NCI-H1417 (cell line): ENCODE measurements at regions not wholly inside any gene's neighbourhood (a gene's known extent, or its start where the extent isn't known, plus 50 kb on each side); places are given as distances from the start of the nearest gene placed in this dataset.
A peak's percentile ranks its signal among the peaks of the same experiment; 100 is the strongest.

Experiments
- DNase-seq, 3 experiments: peaks; one replicate each; lab custom pipeline; 2025; lab: John Stamatoyannopoulos, UW

DNA sequence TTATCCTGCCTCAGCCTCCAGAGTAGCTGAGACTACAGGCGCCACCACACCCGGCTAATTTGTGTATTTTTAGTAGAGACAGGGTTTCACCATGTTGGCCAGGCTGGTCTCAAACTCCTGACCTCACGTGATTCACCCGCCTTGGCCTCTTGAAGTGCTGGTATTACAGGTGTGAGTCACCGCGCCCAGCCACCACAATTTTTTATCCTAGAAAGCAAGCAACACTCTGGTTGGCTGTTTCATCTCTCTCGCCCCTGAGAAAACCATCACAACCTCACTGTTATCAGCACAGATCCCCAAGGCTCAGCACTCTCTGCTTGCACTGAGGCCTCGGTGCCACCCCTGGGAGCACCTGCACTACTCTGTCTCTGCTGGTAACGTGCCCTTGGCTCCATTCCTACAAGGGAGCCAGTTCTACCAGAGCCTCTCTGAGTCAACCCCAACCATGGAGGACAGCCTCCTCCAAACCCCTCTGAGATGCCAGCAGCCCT is 134.8 kb upstream of the AGAP1 start:
- no peak for DNase-seq

DNA sequence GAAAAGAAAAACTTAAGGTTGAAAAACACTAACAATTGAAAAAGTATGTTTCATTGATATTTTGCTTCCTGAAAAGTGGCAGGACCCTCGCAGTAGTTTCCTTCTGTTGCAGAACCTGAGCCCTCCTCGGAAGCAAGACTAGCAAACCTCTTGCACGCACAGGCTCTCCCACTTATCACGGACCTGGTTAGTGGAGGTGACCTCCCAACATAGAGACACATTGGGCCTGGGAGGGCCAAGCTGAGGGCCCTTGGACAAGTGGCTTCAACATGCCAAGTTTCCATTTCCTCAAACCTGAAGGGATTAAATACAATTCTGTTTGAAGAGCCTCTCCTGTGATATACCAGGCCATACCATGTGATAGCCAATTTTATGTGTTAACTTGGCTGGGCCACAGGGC is 133.4 kb upstream of the AGAP1 start:
- no peak for DNase-seq

DNA sequence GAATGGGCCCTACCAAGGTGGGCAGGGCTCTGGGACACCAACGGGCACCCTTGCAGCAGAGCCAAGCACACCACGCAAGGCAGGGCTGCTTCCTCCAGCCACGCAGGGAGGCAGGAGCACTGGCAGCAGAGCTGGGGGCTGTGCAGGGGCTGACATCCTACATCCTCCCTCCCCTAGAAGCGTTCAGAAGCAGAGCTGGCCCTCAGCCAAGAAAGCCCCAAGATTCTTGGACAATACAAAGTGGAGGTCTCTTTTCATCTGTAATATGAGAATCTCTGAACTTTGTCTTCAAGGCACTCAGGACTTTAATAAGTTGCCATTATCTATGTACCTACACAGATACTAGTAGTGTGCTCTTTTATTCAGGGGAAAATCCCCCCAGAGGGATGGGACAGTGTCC is 128.1 kb upstream of the AGAP1 start:
- DNase-seq: no peak

DNA sequence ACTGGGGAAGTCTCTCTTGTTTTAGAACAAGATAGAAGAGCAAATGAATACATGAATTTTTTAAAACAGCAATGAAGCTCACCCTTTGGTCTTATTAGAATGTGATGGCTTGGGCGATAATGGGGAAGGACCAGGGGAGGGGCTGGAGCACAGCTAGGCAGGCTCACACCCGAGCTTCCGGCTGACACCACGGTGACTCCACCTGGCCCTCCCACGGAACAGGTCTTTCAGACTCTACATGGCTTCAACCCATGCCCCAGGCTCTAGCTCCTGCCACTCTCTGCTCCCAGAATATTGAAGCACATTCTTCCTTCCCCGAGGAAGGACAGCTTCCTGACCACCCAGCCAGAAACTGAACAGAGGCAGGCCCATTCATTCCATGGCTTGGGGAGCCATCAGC is 127.5 kb upstream of the AGAP1 start:
- no peak for DNase-seq

DNA sequence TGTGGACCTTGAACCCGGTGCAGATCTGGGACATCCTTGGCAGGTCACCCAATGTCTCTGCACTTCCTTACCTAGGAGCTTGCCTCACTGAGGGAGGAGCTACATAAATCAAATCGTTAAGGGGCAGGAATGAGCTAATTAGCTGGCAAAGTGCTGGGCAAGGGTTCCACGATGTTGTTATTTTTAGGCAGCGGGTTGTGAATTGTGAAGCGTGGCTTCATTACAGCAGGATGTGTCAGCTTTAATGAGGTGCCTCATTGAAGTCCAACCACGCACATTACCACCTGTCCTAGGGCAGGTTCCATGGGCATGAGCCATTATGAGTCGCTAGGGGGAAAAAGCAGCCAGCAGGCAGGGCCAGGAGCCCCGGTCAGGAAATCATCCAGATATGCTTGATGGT is 127.0 kb upstream of the AGAP1 start:
- peak in 1 of 3 experiments; percentile 26 for DNase-seq

DNA sequence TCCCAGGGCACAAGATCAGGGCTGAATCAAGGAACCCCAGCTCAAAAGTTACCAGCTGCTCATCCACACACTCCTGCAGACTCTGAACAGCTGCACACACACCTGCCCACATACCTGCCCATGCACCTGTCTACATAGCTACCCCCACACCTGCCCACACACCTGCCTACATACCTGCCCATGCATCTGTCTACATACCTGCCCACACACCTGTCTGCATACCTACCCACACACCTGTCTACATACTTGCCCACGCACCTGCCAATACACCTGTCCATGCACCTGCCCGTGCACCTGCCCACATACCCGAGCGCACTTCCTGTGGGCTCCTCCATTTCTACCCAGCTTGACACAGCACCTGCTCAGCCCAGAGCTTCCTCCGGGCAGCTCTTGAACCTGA is 122.8 kb upstream of the AGAP1 start:
- DNase-seq: no peak

DNA sequence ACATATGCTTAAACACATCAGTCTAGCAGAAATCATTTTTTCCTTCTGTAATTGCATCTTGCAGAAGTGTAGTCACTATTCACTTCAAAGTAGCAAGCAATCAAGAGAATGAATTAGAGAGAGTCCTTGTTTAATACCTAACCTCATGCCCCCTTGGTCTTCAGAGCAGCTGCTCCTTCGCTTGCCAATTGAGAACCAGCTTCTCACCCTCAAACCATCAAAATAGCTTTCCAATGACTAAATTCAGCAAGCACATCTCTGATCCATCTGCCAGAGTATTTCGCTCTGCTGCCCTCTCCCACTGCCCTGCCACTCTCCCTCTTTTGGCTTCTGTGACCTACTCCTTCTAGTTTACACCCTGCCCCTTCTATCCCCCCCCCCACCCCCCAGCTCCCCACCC is 120.7 kb upstream of the AGAP1 start:
- no peak for DNase-seq

DNA sequence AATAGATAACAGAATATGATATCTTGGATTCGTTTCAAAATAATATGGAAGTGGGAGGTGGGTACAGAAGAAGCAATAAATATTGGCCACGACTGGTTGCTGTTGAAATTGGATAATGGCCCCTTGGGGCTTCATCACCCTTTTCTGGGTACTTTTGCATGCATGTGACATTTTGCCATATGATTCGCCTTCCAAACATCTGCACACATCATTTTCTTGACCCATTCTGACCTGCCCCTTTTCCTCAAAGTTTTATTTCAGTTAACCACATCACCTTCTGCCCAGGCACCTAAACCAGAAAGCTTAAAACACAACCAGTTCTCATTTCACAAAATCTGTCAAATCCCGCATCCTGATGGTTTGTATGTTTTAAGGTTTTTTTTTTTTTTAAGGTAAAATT is 116.7 kb upstream of the AGAP1 start:
- DNase-seq: no peak

DNA sequence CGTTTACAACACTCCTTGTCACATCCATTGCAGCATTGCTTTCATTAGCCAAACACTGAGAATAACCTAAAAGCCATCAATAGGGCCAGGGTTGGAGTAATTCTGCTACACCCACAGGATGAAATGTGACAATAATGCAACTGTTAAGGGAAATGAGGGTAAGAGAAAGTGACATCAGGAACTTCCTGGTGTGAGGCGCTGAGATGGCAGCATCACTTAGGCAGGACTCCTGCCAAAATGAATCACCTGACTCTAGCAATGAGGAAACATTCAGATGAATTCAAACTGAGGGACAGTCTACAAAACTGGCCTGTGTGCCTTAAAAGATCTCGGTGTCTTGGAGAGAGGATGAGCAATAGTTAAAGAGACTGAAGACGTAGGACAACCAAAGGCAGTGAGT is 115.6 kb upstream of the AGAP1 start:
- DNase-seq: no peak

DNA sequence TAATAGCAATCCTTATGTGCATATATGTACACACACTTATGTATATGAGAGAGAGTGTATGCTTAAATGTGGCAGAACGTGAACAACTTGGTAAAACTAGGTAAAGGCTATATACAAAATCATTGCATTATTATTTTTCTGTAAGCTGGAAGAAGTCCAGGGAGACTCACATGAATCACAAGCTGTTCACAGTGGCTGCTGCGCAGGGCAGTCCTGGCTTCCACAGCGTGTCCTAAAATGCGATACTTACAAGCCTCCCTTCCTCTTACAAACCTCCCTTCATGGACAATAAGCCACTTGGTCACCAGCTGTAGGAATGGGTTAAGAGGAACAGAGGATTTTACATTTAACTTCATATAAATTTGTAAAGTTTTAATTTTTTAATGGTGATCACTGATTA is 114.9 kb upstream of the AGAP1 start:
- no peak for DNase-seq

DNA sequence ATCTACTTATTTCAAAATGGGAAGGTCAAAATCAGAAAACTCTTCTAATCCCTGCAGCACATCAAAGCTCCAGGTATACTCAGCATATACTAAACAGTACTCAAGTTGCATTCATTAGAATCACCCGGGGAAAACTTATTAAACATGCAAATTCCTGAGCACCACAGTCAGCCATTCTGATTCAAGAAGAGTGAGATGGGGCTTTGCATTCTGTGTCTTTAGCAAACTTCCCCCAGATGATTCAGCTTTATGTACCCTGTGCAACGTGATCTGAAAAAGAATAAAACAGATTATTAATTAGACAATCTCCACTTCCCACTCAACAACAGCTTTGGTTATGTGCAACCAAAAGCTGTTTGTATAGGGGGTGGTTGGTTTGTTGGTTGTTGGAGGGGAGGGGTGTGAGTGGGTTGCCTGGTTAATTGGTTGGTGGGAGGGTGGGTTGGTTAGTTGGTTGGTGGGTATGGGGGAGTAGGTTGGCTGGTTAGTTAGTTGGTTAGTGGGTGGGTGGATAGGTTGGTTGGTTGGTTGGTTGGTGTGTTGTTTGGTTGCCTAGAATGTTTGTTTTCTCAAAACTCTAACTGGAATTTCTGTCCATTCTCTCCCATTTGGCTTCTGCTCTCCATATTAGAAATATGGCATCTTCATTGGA is 112.5 kb upstream of the AGAP1 start:
- no peak for DNase-seq

DNA sequence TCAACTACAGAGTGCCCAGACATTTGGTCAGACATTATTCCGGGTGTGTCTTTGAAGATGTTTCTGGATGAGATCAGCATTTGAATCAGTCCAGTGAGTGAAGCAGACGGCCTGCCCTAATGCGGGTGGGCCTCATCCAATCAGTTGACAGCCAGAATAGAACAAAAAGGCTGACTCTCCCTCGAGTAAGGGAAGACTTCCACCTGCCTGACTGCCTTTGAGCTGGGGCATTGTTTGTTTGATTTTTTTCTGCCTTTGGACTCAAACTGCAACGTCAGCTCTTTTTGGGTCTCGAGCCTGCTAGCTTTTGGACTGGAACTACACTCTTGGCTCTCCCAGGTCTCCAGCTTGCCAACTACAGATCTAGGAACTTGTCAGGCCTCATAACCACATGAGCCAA is 111.7 kb upstream of the AGAP1 start:
- no peak for DNase-seq

DNA sequence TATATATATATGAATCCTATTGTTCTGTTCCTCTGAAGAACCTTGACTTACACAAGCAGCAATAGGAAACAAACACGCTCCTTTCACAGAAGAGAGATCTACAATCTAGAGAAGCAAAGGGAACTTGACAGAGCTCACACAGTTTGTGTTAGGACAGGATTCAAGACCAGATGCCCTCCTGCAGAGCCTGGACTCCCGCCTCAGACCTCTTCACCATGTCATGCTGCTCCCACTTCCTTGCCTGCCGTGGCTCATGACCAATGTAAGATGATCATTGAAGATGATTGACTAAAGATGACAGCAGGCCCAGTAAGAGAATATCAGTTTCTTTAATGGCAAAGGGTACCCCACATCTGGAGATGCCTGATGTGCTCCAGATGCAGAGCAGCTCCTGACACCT is 111.2 kb upstream of the AGAP1 start:
- no peak for DNase-seq

DNA sequence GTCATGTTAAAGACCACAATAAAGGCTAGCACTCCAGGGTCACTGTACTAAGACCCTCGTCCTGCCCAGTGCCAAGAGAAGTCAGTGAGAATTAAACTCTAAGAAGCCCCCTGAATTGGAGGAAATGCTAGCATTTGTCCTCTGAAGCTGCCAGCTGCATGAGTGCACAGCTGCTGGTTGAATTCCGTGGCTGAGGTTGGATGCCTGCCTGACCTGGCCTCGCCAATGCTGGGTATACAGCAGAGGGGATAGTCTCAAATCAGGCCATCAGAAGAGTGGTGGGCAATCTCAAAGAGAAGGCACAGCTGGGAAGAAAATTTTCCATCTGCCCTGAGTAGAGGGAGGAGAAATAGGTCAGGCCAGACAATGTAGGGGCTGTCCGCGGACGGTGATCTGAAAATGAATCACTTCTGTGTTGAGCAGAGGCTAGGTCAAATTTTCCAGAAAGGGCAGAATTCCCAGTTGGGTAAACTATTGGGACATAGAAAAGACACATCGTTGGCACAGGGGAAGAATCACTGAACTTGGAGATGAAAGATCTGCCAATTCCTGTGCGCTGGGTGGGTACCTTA is 110.5 kb upstream of the AGAP1 start:
- no peak for DNase-seq

DNA sequence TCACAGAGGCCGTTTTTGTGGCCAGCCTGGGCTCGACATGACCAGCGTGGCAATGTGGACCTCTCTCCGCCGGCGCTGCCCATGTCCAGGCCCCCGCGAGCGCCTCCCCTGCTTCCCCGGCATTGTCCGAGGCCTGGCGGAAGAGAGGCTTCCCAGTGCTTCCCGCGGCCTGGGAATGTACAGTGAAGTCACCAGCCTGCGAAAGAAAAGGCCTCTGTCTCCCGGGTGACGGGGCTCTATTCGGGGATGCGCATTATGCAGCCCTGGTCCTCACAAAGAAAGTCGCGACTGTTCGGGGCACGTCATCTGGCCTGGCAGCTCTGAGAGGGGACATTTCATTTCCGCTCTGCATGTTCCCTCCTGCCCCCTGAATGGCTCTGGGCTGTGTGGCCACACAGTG is 109.2 kb upstream of the AGAP1 start:
- DNase-seq: no peak

DNA sequence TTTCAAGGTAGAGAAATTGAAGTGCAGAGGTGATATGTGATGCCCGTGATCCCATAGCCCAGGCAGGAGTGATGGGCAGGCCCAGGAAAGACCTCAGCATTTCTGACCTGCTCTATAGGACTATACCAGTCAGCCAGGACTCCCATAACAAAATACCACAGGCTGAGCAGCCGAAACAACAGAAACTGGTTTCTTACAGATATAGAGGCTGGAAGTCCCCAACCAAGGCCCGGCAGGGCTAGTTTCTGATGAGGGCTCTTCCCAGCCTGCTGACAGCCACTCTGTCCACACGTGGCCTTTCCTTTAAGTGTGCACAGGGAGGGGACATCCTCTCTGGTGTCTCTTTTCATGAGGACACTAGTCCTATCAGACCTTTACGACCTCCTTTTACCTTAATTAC is 104.2 kb upstream of the AGAP1 start:
- DNase-seq: no peak

DNA sequence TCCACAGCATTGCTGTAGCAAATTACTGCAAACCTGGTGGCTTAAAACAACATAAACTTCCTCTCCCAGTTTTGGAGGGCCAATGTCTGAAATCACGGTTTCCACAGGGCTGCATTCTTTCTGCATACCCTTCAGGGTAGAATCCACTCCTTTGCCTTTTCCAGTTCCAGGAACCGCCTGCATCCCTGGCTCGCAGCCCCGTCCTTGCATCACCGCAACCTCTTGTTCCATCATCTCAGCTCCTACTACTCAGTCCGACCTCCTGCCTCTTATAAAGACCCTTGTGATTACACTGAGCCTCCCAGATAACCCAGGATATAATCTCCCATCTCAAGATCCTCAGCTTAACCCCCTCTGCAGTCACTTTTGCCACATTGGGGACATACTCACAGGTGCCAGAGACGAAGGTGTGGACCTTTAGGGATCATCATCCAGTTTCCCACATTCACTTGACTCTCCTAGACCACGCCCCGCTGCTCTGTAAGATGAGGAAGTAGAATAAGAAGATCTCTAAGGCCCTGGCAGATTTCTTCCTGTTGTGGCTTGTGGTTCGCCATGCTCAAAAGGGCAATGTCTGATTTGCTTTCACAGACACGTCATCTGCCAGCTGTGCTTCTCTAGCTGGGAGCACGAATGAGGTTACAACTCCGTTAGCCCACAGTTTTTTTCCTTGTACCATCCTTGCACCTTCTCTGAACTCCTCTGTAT is 103.6 kb upstream of the AGAP1 start:
- DNase-seq: peak in 1 of 3 experiments; percentile 35

DNA sequence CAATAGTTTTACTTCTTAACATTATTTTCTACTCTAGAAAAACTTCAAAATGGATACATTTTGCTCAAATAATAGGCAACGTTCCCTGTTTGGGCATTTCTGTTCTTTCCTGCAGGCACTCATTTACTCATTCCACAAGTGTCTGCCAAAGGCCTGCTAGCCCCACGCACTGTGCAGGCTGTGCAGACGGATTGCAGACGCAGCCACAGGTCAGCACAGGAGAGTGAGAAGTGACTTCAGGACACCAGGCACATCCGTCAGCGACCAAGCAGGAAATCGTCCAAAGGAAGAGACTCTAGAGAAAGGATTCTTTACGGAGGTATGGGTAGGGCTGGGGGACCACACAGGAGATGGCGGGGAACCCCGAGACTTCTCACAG is 103.0 kb upstream of the AGAP1 start:
- DNase-seq: no peak

DNA sequence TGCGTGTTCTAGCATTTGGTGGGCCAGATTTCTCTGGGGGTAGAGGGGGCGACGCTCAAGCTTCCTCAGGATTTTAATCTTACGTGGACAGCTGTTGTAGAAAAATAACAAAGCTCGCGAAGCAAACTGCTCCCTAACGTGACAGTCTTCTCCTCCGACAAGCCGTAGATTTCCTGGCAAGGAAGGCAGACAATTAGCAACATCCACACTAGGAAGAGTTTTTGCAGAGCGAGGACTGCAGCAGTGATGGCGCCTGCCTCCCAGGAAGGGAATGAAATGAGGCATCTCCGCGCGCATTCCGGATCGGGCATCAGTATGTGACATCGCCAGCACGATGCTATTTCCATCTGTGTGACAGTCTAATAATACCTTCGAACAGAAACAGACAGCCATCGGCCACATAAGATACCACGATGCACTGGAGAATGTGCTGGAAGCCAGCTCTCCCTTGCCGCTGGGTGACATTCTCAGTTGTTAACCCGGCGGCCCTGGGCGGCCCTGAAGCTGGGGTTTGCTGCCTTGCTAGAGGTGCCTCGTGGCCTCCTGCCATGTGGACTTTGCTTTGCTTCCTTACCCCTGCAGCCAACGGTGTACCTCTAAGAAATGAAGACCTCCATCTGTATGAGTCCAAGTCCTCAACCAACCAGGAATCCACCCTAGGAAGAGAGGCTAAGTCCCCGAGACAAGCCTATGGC is 101.8 kb upstream of the AGAP1 start:
- DNase-seq: no peak

DNA sequence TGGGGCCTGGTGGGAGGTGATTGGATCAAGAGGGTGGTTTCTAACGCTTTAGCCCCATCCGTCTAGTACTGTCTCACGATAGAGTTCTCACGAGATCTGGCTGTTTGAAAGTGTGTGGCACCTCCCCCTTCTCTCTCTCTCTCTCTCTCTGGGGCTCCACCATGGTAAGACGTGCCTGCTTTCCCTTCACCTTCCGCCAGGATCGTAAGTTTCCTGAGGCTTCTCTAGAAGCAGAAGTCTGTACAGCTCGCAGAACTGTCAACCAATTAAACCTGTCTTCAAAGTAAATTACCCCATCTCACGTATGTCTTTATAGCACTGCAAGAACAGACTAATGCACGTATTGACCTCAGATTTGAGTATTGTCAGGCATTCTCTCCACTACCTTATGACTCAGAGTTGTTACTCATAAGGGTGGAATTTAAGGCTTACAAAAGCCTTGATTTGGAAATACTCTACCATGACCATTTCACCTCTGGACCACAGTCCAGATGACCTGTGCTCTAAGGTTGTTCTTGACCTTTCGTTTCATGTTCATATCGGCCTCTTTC is 99.5 kb upstream of the AGAP1 start:
- no peak for DNase-seq

DNA sequence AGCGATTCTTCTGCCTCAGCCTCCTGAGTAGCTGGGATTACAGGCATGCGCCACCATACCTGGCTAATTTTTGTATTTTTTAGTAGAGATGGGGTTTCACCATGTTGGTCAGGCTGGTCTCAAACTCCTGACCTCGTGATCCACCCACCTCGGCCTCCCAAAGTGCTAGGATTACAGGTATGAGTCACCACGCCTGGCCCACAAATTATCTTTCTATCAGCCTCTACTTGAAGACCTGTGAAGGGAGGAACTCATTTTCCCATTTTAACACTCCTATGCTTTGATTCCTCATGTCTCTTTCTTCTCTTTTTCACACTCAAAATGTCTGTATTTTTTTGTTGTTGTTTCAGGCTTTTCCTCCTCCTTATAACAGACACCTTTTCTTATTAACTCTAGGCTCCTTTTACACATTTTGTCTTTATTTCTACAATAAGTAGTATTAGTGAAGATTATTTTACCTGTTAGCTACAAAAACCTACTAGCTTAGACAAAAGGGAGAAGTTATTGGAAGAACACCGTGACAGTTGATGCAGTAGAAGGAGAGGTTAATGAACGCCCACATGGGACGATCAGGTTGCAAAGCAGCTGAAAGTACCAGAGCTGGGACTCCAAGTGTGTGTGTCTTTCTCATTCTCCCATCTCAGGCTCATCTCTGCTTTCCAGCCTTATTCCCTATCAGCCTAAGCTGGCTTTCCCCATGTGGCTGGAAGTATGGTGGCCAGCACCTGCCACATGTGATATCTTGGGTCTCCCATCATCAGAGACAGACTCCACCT is 97.6 kb upstream of the AGAP1 start:
- DNase-seq: no peak

DNA sequence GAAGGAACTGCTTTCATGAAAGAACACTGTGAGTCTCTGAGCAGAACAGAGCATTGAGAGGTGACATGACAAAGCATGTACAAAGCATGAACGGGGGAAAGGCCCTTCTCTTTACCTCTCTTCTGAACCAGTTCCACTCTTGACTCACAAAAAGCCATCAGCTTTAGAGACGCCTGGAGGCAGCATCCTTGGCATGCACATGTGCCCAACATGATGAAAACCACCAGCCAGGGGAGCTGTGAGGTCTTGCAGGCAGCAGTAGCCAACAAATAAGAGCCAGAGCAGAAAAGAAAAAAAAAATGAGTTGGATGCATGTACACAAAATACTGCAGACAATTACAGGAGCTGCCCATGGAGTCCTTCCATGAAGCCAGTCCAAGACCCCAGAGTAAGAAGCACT is 95.5 kb upstream of the AGAP1 start:
- DNase-seq: no peak
